Putamen (tissue), 1 donor: ENCODE measurements at regions not wholly inside any gene's neighbourhood (a gene's known extent, or its start where the extent isn't known, plus 50 kb on each side); places are given as distances from the start of the nearest gene placed in this dataset.
"Not testable (repeated sequence)": the region's sequence is repeated elsewhere in the genome, so short reads cannot be mapped to it uniquely, and the experiment has no call there.

Experiments used
- DNase-seq: peaks from one replicate; pipeline ENCODE4 v3.0.0-alpha.2; 2016; ENCODE audit warnings: low spot score

- DNase-seq, result no peak
Observed at GRCh38 chr10:123270221-123270620, 116.0 kb downstream of the BUB3 start.

GRCh38 chr10:123270806-123271205, 116.6 kb downstream of the BUB3 start:
- DNase-seq, result no peak

- DNase-seq, result no peak
Observed at GRCh38 chr10:123272171-123272570, 118.0 kb downstream of the BUB3 start.

- DNase-seq, result no peak
Observed at GRCh38 chr10:123274306-123275135, 120.3 kb downstream of the BUB3 start.

GRCh38 chr10:123275136-123275564, 120.9 kb downstream of the BUB3 start:
- no peak for DNase-seq

GRCh38 chr10:123278445-123278844, 124.2 kb downstream of the BUB3 start:
- no peak for DNase-seq

GRCh38 chr10:123283371-123283770, 129.2 kb downstream of the BUB3 start:
- not testable (repeated sequence) for DNase-seq

- no peak for DNase-seq
Observed at GRCh38 chr10:123284022-123284421, 129.8 kb downstream of the BUB3 start.

- DNase-seq, result peak; percentile 25
Observed at GRCh38 chr10:123287594-123288247, 133.5 kb downstream of the BUB3 start.

GRCh38 chr10:123289432-123289831, 135.2 kb downstream of the BUB3 start:
- DNase-seq, result no peak

GRCh38 chr10:123294109-123294508, 139.9 kb downstream of the BUB3 start:
- DNase-seq, result no peak

- no peak for DNase-seq
Observed at GRCh38 chr10:123294886-123295285, 140.7 kb downstream of the BUB3 start.

GRCh38 chr10:123295644-123296043, 141.4 kb downstream of the BUB3 start:
- no peak for DNase-seq

GRCh38 chr10:123297175-123297574, 143.0 kb downstream of the BUB3 start:
- no peak for DNase-seq

- DNase-seq, result no peak
Observed at GRCh38 chr10:123298583-123298982, 144.4 kb downstream of the BUB3 start.

GRCh38 chr10:123299598-123299997, 145.4 kb downstream of the BUB3 start:
- DNase-seq, result no peak

- DNase-seq, result peak; percentile 91
Observed at GRCh38 chr10:123301077-123301857, 147.1 kb downstream of the BUB3 start.

GRCh38 chr10:123303581-123304337, 149.6 kb downstream of the BUB3 start:
- DNase-seq, result no peak

- no peak for DNase-seq
Observed at GRCh38 chr10:123305671-123306070, 151.5 kb downstream of the BUB3 start.

- DNase-seq, result no peak
Observed at GRCh38 chr10:123306290-123306689, 152.1 kb downstream of the BUB3 start.

- no peak for DNase-seq
Observed at GRCh38 chr10:123309731-123310130, 155.5 kb downstream of the BUB3 start.

- DNase-seq, result no peak
Observed at GRCh38 chr10:123316776-123317175, 162.6 kb downstream of the BUB3 start.
